ENCODE measurements at regions not wholly inside any gene's neighbourhood (a gene's known extent, or its start where the extent isn't known, plus 50 kb on each side); places are given as distances from the start of the nearest gene placed in this dataset.
"Not testable (repeated sequence)": the region's sequence is repeated elsewhere in the genome, so short reads cannot be mapped to it uniquely, and the experiment has no call there.

DNA sequence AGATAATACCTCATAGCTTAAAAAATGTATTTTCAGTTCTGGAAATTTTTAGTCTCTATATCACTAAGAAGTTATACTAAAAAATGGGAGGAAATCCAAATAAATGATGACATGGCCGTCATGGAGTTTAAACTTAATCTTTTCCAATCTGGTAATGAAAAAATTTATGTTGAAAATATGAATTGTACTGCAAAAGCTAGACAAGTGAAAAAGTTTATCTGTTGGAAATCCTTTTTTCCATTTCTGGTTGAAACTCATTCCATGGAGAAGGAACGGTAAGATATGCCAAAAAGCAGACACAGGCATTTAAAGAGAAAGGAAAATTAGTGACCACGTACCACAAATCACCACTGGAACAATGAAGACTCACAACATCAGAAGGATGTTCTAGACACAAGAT, 314.2 kb upstream of the PRICKLE1 start:
- peaks cover 9% of the 10 kb centered on the region for H3K9me3 Mint-ChIP-seq
- no peaks in the 10 kb centered on the region for H3K36me3 Mint-ChIP-seq (ENCODE audit: low read depth)
- no peak overlapping the region for H3K27ac Mint-ChIP-seq
- H3K27me3 Mint-ChIP-seq, result no peaks in the 10 kb centered on the region
- no peak overlapping the region for H3K4me3 Mint-ChIP-seq
- ATAC-seq (replicated peaks), result no peak
- H3K4me1 Mint-ChIP-seq, result no peaks in the 10 kb centered on the region

DNA sequence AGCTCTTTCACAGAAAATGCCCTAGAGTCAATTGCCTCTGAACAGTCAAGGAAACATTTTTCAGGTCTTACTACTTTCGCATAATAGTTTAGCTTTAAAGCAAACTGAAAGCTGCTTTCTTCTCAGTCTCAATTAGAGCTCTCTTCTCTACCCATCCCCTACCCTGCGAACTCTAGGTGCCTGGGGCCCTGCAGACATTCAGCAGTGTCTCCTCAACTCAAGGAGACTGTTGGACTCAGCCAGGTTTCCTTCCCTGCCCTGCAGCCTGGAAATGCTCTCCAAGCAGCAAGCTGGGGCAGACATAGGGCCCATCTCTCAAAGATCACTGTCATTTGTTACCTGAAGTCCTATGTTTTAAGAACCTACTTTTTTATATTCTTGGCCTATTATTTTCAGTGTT, 312.5 kb upstream of the PRICKLE1 start:
- Mint-ChIP-seq H3K27ac (no peak overlapping the region), H3K4me1 (no peaks in the 10 kb centered on the region), H3K36me3 (ENCODE audit: low read depth) (no peaks in the 10 kb centered on the region), H3K4me3 (no peak overlapping the region), H3K27me3 (no peaks in the 10 kb centered on the region), H3K9me3 (peaks cover 11% of the 10 kb centered on the region)
- ATAC-seq (replicated peaks), result no peak

DNA sequence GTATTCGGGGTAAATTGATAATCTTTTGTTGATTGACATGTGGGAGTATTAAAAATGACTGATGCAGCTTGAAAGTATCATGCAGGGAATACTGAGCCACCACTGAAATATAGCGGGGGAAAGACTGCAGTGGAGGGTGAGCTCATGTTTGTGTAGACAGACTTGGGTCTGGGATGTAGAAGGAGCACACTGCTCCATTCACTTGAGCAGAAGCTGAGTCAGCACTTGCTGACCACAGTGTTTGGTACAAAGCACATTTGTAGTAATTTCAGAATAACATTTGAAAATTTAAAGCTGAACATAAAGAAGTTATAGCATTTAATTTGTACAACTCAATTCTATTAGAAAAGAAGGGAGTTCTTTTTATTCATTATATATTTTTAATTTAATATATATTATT, 304.3 kb upstream of the PRICKLE1 start:
- Mint-ChIP-seq H3K4me3 (no peak overlapping the region), H3K27me3 (no peaks in the 10 kb centered on the region), H3K9me3 (peaks cover 11% of the 10 kb centered on the region), H3K4me1 (no peaks in the 10 kb centered on the region), H3K36me3 (ENCODE audit: low read depth) (no peaks in the 10 kb centered on the region), H3K27ac (no peak overlapping the region)
- ATAC-seq (replicated peaks), result no peak

GRCh38 chr12:42892702-42893551, 303.4 kb upstream of the PRICKLE1 start:
- Mint-ChIP-seq H3K9me3 (peaks cover 9% of the 10 kb centered on the region), H3K27me3 (no peaks in the 10 kb centered on the region), H3K36me3 (ENCODE audit: low read depth) (no peaks in the 10 kb centered on the region), H3K27ac (no peak overlapping the region), H3K4me1 (no peaks in the 10 kb centered on the region), H3K4me3 (no peak overlapping the region)
- ATAC-seq (replicated peaks), result no peak

DNA sequence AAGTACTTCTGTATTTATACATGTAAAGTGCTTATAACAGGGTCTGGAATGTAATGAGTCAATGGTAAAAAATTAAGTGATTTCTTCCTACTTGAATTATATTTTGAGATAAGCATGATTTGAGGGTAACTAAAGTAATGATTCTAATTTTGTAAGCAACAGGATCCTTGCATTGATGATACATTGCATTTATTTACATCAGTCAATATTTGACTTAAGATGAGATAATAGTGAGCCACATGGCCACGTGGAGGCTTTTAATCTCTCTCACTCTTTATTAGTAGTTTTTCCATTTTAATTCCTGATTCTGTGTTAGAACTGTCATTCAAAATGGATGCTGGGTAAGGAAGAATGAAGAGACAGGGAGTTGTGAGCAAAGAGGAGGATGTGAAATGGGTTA, 298.1 kb upstream of the PRICKLE1 start:
- ATAC-seq (replicated peaks), result no peak
- peaks cover 2% of the 10 kb centered on the region for H3K9me3 Mint-ChIP-seq
- H3K36me3 Mint-ChIP-seq (ENCODE audit: low read depth), result no peaks in the 10 kb centered on the region
- no peak overlapping the region for H3K4me3 Mint-ChIP-seq
- no peak overlapping the region for H3K27ac Mint-ChIP-seq
- H3K27me3 Mint-ChIP-seq, result no peaks in the 10 kb centered on the region
- no peaks in the 10 kb centered on the region for H3K4me1 Mint-ChIP-seq

- no peak overlapping the region for H3K27ac Mint-ChIP-seq
- no peaks in the 10 kb centered on the region for H3K36me3 Mint-ChIP-seq (ENCODE audit: low read depth)
- H3K4me1 Mint-ChIP-seq, result no peaks in the 10 kb centered on the region
- H3K27me3 Mint-ChIP-seq, result no peaks in the 10 kb centered on the region
- no peaks in the 10 kb centered on the region for H3K9me3 Mint-ChIP-seq
- no peak overlapping the region for H3K4me3 Mint-ChIP-seq
- ATAC-seq (replicated peaks), result no peak
These were observed 296.6 kb upstream of the PRICKLE1 start for GRCh38 chr12:42886160-42886559.

DNA sequence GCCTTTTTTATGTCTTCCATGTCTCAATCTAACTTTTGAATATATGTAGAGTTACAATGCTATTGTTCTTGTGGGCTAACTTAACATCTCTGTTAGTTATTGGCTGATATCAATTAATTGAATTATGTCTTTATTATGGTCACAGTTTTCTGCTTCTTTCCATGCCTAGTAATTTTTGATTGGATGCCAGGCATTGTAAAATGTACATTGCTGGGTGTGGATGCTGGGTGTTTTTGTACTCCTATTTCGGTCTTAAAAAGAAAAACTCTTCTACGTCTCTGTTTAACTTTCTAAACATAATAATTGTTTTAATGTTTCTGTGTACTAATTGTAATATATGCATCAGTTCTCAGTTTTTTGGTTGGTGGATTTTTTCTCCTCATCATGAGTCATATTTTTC, 296.1 kb upstream of the PRICKLE1 start:
- Mint-ChIP-seq H3K9me3 (peaks cover under 1% of the 10 kb centered on the region), H3K4me3 (no peak overlapping the region), H3K36me3 (ENCODE audit: low read depth) (no peaks in the 10 kb centered on the region), H3K27ac (no peak overlapping the region), H3K4me1 (no peaks in the 10 kb centered on the region), H3K27me3 (no peaks in the 10 kb centered on the region)
- ATAC-seq (replicated peaks), result no peak

GRCh38 chr12:42884116-42884515, 294.6 kb upstream of the PRICKLE1 start:
- H3K27ac Mint-ChIP-seq, result no peak overlapping the region

GRCh38 chr12:42873401-42873800, 283.9 kb upstream of the PRICKLE1 start:
- Mint-ChIP-seq H3K27ac (no peak overlapping the region), H3K36me3 (ENCODE audit: low read depth) (no peaks in the 10 kb centered on the region), H3K4me3 (no peak overlapping the region), H3K27me3 (no peaks in the 10 kb centered on the region), H3K4me1 (no peaks in the 10 kb centered on the region), H3K9me3 (no peaks in the 10 kb centered on the region)
- no peak for ATAC-seq (replicated peaks)

More at GRCh38 chr12:42884116-42884515, 294.6 kb upstream of the PRICKLE1 start:
- Mint-ChIP-seq H3K4me3 (no peak overlapping the region), H3K27me3 (no peaks in the 10 kb centered on the region), H3K4me1 (no peaks in the 10 kb centered on the region), H3K36me3 (ENCODE audit: low read depth) (no peaks in the 10 kb centered on the region), H3K9me3 (peaks cover 3% of the 10 kb centered on the region)
- ATAC-seq (replicated peaks), result no peak

- H3K4me1 Mint-ChIP-seq, result no peaks in the 10 kb centered on the region
- H3K36me3 Mint-ChIP-seq (ENCODE audit: low read depth), result no peaks in the 10 kb centered on the region
- H3K27me3 Mint-ChIP-seq, result no peaks in the 10 kb centered on the region
These were observed 282.3 kb upstream of the PRICKLE1 start for GRCh38 chr12:42871816-42872215.

DNA sequence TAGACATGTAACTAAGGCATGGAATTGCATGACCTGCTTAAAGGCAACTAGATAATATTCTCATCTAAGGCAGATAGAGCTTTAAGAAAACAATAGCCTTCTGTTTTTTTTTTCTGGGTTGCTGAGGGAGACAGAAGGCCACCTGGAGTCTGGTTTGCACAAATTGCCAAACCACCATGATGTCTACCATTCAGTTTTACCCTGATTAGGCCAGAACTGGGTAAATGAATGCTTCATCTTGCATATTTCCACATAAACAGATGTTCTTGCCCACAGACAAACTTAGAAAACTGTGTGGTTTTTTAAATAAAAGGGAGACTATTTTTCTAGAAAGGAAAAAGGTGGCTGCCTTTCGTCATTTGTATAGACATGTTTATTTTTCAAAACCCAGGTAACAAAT, 278.7 kb upstream of the PRICKLE1 start:
- Mint-ChIP-seq H3K4me3 (no peak overlapping the region), H3K4me1 (no peaks in the 10 kb centered on the region), H3K36me3 (ENCODE audit: low read depth) (no peaks in the 10 kb centered on the region), H3K27ac (no peak overlapping the region), H3K9me3 (peaks cover 3% of the 10 kb centered on the region), H3K27me3 (no peaks in the 10 kb centered on the region)
- ATAC-seq (replicated peaks), result no peak

More at GRCh38 chr12:42871816-42872215, 282.3 kb upstream of the PRICKLE1 start:
- ATAC-seq (replicated peaks), result no peak
- Mint-ChIP-seq H3K9me3 (peaks cover 3% of the 10 kb centered on the region), H3K27ac (no peak overlapping the region), H3K4me3 (no peak overlapping the region)

GRCh38 chr12:42865282-42865681, 275.7 kb upstream of the PRICKLE1 start:
- ATAC-seq (replicated peaks), result no peak
- Mint-ChIP-seq H3K27ac (no peak overlapping the region), H3K36me3 (ENCODE audit: low read depth) (no peaks in the 10 kb centered on the region), H3K4me1 (no peaks in the 10 kb centered on the region), H3K27me3 (no peaks in the 10 kb centered on the region), H3K4me3 (no peak overlapping the region), H3K9me3 (peaks cover 3% of the 10 kb centered on the region)

DNA sequence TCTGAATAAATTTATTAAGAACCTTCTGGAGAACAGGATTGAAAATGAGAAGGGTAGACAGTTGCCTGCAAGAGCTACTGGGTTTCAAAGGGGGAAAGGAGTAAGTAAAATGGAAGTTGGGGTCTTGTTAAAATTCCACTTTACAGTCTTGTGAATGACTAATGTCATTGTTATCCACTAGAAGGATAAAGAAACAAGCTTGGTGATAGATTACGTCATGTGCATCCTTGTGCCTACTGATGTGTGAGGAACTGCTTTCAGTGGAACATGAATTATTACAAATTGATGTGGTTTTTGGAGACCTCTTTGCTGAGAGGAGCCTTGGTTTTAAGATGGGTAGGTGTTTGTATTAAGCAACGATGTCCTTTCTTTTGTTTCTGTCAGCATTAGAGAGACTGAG, 272.5 kb upstream of the PRICKLE1 start:
- Mint-ChIP-seq H3K27ac (no peak overlapping the region), H3K9me3 (no peaks in the 10 kb centered on the region), H3K27me3 (no peaks in the 10 kb centered on the region), H3K36me3 (ENCODE audit: low read depth) (no peaks in the 10 kb centered on the region), H3K4me3 (no peak overlapping the region), H3K4me1 (no peaks in the 10 kb centered on the region)
- ATAC-seq (replicated peaks), result no peak

- not testable (repeated sequence) for H3K9me3 Mint-ChIP-seq; H3K36me3 Mint-ChIP-seq (ENCODE audit: low read depth); H3K27me3 Mint-ChIP-seq; H3K27ac Mint-ChIP-seq; H3K4me3 Mint-ChIP-seq; H3K4me1 Mint-ChIP-seq; ATAC-seq (replicated peaks)
These were observed 270.8 kb upstream of the PRICKLE1 start for GRCh38 chr12:42860331-42860730.

GRCh38 chr12:42859612-42860011, 270.1 kb upstream of the PRICKLE1 start:
- Mint-ChIP-seq H3K27me3 (no peaks in the 10 kb centered on the region), H3K4me3 (no peak overlapping the region), H3K4me1 (no peaks in the 10 kb centered on the region), H3K9me3 (no peaks in the 10 kb centered on the region), H3K27ac (no peak overlapping the region), H3K36me3 (ENCODE audit: low read depth) (no peaks in the 10 kb centered on the region)
- ATAC-seq (replicated peaks), result no peak

Measured in activated T-helper 17 cell treated with anti-CD3 and anti-CD28 coated beads, Interleukin-2, amount 50 U/mL, for 72 hours (primary cell).